CD4-positive, alpha-beta T cell treated with Interleukin-12 subunit alpha and Interleukin-12 subunit beta, for 1 hour (primary cell): ENCODE measurements at regions not wholly inside any gene's neighbourhood (a gene's known extent, or its start where the extent isn't known, plus 50 kb on each side); places are given as distances from the start of the nearest gene placed in this dataset.

Source experiments
- DNase-seq: peaks from one replicate; pipeline ENCODE4 v3.0.0-alpha.2; 2020

- DNase-seq = no peak
Measured at GRCh38 chr5:158644301-158644700, 455.4 kb downstream of the EBF1 start.

GRCh38 chr5:158643840-158644239 lies 455.9 kb downstream of the EBF1 start:
- DNase-seq = no peak

GRCh38 chr5:158642879-158643278 lies 456.8 kb downstream of the EBF1 start:
- DNase-seq = no peak

- DNase-seq = no peak
Measured at GRCh38 chr5:158641016-158641415, 458.7 kb downstream of the EBF1 start.

- no peak for DNase-seq
Measured at GRCh38 chr5:158640593-158640980, 459.1 kb downstream of the EBF1 start.

- DNase-seq = no peak
Measured at GRCh38 chr5:158639881-158640592, 459.7 kb downstream of the EBF1 start.

- DNase-seq = no peak
Measured at GRCh38 chr5:158638396-158638795, 461.3 kb downstream of the EBF1 start.

GRCh38 chr5:158637039-158637438 lies 462.7 kb downstream of the EBF1 start:
- no peak for DNase-seq

- no peak for DNase-seq
Measured at GRCh38 chr5:158635565-158635964, 464.2 kb downstream of the EBF1 start.

GRCh38 chr5:158634714-158635113 lies 465.0 kb downstream of the EBF1 start:
- DNase-seq = no peak

- DNase-seq = no peak
Measured at GRCh38 chr5:158629591-158630312, 470.0 kb downstream of the EBF1 start.

GRCh38 chr5:158626718-158627117 lies 473.0 kb downstream of the EBF1 start:
- DNase-seq = no peak

GRCh38 chr5:158623971-158624370 lies 475.7 kb downstream of the EBF1 start:
- no peak for DNase-seq

- no peak for DNase-seq
Measured at GRCh38 chr5:158621391-158621790, 478.3 kb downstream of the EBF1 start.

GRCh38 chr5:158619083-158619788 lies 480.5 kb downstream of the EBF1 start:
- no peak for DNase-seq

- no peak for DNase-seq
Measured at GRCh38 chr5:158618256-158618655, 481.5 kb downstream of the EBF1 start.

GRCh38 chr5:158616707-158617106 lies 483.0 kb downstream of the EBF1 start:
- DNase-seq = no peak

- no peak for DNase-seq
Measured at GRCh38 chr5:158614951-158615350, 484.8 kb downstream of the EBF1 start.

- DNase-seq = no peak
Measured at GRCh38 chr5:158611581-158611980, 488.1 kb downstream of the EBF1 start.

- no peak for DNase-seq
Measured at GRCh38 chr5:158610051-158610415, 489.7 kb downstream of the EBF1 start.

- no peak for DNase-seq
Measured at GRCh38 chr5:158609333-158610050, 490.2 kb downstream of the EBF1 start.

- no peak for DNase-seq
Measured at GRCh38 chr5:158607088-158607487, 492.6 kb downstream of the EBF1 start.

- no peak for DNase-seq
Measured at GRCh38 chr5:158606233-158606632, 493.5 kb downstream of the EBF1 start.
